ENCODE measurements at regions not wholly inside any gene's neighbourhood (a gene's known extent, or its start where the extent isn't known, plus 50 kb on each side); places are given as distances from the start of the nearest gene placed in this dataset.

GRCh38 chr6:150787429-150787828, 78.1 kb upstream of the MTHFD1L start:
- no peaks in the 10 kb centered on the region for H3K27me3 ChIP-seq (ENCODE audit: control insufficient read depth in 2 of 2, insufficient read depth in 2 of 2, low read length in 2 of 2)
- no peaks in the 10 kb centered on the region for H4K20me1 ChIP-seq (replicated peaks; ENCODE audit: control insufficient read depth, extremely low read depth, insufficient read depth, low read length)
- FAIRE-seq (no peak), DNase-seq (ENCODE audit: low read depth, low spot score) (no peak)
- no peak overlapping the region for H2AFZ ChIP-seq (ENCODE audit: low read depth, low read length)
- TF ChIP-seq FOS (IDR thresholded peaks at IDR 0.05; ENCODE audit: borderline replicate concordance, insufficient read depth, low read length), result no peak
- TF ChIP-seq POLR2AphosphoS5 (IDR thresholded peaks at IDR 0.05; ENCODE audit: insufficient read depth, low read depth, low read length), result no peak
- no peak for TF ChIP-seq EZH2 (IDR thresholded peaks at IDR 0.05; ENCODE audit: borderline replicate concordance, low read depth, low read length, severe bottlenecking)
- no peak for TF ChIP-seq JUN (IDR thresholded peaks at IDR 0.05; ENCODE audit: borderline replicate concordance, insufficient read depth, insufficient read length, low read depth)
- TF ChIP-seq CTCF (IDR thresholded peaks at IDR 0.05; ENCODE audit: extremely low read depth in 1 of 2, insufficient read depth in 1 of 2, low read depth in 1 of 2, low read length in 2 of 2), result no peak
- TF ChIP-seq GATA2 (IDR thresholded peaks at IDR 0.05; ENCODE audit: insufficient read depth, insufficient read length, low read depth, low read length), result no peak
- no peak for TF ChIP-seq MAX (IDR thresholded peaks at IDR 0.05; ENCODE audit: insufficient read depth, insufficient read length)
- TF ChIP-seq MYC (IDR thresholded peaks at IDR 0.05; ENCODE audit: low read depth, low read length), result no peak
- no peak for TF ChIP-seq POLR2A (IDR thresholded peaks at IDR 0.05; ENCODE audit: low read depth, low read length)
- no TSS peak for BruUV-seq (replicated peaks)
- no peak overlapping the region for H3K27ac ChIP-seq (ENCODE audit: insufficient read depth, low read depth, low read length)
- H3K79me2 ChIP-seq (ENCODE audit: control insufficient read depth, insufficient read depth, low read length), result no peaks in the 10 kb centered on the region
- no peak overlapping the region for H3K4me2 ChIP-seq (ENCODE audit: insufficient read depth, low read length)
- dilution Hi-C loops (cut with MboI; ENCODE audit: extremely low pct_ligation_motif_present, low sequenced_read_pairs), result no loop called here
- H3K9me1 ChIP-seq (replicated peaks; ENCODE audit: control insufficient read depth, extremely low read depth, insufficient read depth, low read length), result no peaks in the 10 kb centered on the region
- no peak overlapping the region for H3K4me3 ChIP-seq (replicated peaks in 1 of 3; ENCODE audit: insufficient read depth in 1 of 3, low read depth in 1 of 3, low read length in 3 of 3)
- H3K9me3 ChIP-seq (replicated peaks; ENCODE audit: control insufficient read depth, insufficient read depth, low read length), result no peaks in the 10 kb centered on the region
- H3K9ac ChIP-seq (replicated peaks; ENCODE audit: extremely low read depth, insufficient read depth, low read length), result no peak overlapping the region
- no peaks in the 10 kb centered on the region for H3K4me1 ChIP-seq (ENCODE audit: control insufficient read depth, extremely low read depth, insufficient read depth, low read length)
- no peaks in the 10 kb centered on the region for H3K36me3 ChIP-seq (ENCODE audit: control insufficient read depth in 2 of 2, extremely low read depth in 1 of 2, insufficient read depth in 2 of 2, low read length in 2 of 2)
- intact Hi-C loops (cut with micrococcal nuclease), result no loop called here
- ChIA-PET POLR2A (no interaction called here), CTCF (interaction anchor here (1.2 kb wide), 1 partner anchor 12 kb away, joined by 3 read pairs; no protein-coding TSS in a partner anchor)

All from endothelial cell of umbilical vein (primary cell).